WI38 (cell line): ENCODE measurements at regions not wholly inside any gene's neighbourhood (a gene's known extent, or its start where the extent isn't known, plus 50 kb on each side); places are given as distances from the start of the nearest gene placed in this dataset.

ENCODE experiments used
- H3K4me3 ChIP-seq: 2 replicates; pipeline ENCODE4 v1.5.1; 2011; ENCODE audit warnings: low read depth, mild to moderate bottlenecking, control low read depth, low read length
- TF ChIP-seq, protein P1 (sequence below): IDR thresholded peaks from 2 replicates; pipeline ENCODE4 v1.5.1; 2012; ENCODE audit warnings: low read depth, mild to moderate bottlenecking, control low read depth, low read length

DNA sequence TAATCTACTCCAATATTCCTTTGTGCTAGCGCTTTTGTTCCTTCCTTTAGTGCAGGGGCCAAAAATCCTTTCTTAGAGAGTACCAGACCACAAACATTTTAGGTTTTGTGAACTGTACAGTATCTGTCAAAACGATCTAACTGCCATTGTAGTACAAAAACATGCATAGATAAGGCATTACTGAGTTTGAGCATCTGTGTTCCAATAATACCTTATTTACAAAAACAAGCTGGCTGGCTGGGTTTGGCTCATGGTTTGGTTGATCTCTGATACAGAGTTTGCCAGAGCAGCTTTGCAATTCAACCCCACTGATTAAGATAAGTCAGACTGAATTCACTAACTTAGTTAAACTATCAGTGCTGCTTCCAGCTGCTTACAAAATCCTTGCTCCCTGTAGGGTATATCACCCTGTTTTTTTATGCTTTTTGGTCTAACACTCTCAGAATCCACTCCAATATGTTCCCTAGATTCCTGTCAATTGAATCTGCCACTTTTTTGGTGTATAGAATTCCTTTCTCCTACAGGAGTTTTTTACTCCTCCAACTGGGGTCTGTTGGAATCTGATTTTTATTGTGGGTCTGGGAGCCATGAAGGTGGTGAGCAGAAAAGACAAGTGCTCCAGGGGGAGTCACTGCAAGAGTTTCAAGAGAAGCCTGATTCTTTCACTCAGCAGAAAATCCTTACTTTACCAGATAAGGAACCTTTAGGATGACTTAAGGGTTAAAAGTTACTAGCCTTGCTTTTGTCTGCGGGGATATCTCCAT lies 1399.4 kb downstream of the EFNB2 start:
- TF ChIP-seq, protein P1, sequence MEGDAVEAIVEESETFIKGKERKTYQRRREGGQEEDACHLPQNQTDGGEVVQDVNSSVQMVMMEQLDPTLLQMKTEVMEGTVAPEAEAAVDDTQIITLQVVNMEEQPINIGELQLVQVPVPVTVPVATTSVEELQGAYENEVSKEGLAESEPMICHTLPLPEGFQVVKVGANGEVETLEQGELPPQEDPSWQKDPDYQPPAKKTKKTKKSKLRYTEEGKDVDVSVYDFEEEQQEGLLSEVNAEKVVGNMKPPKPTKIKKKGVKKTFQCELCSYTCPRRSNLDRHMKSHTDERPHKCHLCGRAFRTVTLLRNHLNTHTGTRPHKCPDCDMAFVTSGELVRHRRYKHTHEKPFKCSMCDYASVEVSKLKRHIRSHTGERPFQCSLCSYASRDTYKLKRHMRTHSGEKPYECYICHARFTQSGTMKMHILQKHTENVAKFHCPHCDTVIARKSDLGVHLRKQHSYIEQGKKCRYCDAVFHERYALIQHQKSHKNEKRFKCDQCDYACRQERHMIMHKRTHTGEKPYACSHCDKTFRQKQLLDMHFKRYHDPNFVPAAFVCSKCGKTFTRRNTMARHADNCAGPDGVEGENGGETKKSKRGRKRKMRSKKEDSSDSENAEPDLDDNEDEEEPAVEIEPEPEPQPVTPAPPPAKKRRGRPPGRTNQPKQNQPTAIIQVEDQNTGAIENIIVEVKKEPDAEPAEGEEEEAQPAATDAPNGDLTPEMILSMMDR = no peak
- H3K4me3 ChIP-seq = no peak overlapping the region

DNA sequence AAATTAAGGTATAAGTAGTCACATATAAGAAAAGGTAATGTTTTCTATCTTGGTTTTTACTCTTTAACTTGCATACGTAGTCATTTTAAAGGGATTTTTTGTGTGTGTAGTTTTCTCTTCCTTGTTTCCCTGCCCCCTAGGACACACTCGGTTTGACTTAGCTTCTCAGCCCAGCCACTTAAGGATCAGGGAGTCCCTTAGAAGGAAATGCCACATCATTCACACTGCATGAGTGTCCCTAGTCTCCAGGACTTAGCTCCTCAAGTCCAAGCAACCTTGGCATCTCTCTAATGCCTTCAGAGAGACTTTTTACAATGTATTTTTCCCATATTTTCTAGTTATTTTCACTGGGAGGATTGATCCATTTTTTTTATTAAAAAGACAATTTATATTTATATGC lies 1407.7 kb downstream of the EFNB2 start:
- no peak overlapping the region for H3K4me3 ChIP-seq
- TF ChIP-seq, protein P1 = no peak

DNA sequence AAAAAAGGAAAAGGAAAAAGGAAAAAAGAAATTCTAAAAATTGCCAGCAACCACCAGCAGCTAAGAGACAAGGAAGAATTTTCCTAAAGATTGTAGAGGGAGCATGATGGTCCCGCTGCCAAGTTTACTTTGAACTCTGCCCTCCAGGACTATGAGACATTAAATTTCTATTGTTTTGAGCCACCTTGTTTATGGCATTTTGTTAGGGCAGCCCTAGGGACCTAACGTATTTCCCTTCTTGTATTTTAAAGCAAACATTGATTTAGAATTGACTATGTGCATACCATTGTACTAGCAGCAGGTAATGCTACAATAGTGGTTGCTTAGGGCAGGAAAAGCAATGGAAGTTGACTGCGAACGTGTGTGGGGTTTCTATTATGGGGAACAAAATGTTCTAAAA lies 1414.2 kb downstream of the EFNB2 start:
- TF ChIP-seq, protein P1 = no peak
- H3K4me3 ChIP-seq = no peak overlapping the region

DNA sequence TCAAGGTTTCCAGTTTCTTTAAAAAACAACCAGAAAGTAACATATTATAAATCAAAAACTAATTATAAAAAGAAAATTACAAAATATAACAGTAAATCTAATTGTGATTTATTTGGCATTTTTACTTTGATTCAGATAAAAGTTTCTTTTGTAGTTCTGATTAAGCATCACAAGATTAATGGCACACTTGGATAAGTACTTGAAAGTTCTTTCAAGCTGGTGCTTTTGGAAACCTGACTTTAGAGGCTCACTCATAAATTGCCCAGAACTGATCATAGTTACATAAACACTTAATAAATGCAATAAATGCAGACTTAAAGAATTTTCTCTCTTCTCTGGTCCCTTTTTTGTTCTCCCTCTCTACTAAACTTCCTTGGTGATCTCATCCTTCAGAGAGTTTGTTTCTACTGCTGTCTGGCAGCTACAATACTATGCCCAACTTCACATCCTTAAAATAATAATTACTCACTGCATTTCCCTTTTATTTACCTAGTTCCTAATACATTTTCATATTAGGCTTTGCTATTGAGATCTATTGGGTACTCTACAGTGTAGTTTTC lies 1417.0 kb downstream of the EFNB2 start:
- no peak overlapping the region for H3K4me3 ChIP-seq
- TF ChIP-seq, protein P1 = no peak

DNA sequence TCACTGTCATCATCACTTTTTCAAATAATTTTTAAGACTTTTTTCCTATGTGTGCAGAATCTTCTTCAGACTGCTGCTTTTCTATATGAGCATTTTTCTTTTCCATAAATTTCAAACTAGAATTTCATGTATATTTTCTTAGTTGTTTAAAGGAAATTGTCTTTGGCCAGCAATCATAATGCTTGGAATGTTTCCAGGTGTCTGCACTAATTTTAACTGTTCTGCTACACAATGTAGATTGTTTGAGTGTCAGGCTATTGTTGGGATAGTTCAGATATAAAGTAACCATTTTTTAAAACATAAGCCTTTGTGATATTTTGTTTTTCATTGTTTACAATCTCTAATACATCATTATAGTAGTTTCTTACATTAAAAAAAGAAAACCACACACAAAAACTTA lies 1418.5 kb downstream of the EFNB2 start:
- no peak overlapping the region for H3K4me3 ChIP-seq
- TF ChIP-seq, protein P1 = no peak

DNA sequence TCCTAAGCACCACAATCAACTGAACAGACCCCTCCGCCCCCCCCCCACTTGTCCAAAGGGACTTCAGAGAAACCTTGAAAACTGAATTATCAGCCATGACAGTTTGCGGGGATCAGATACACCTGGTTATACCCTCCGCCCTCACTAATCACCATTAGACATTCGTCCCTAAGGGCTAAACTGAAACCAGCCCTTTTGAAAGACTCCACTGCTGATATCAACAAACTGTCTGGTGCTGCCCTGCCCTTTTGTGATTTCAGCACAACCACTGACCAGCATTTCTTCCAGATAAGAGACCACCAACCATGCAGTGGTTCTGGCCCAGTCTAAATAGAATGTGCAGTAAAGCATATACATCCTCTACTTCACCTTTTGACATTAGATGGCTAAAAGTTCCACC lies 1422.9 kb downstream of the EFNB2 start:
- TF ChIP-seq, protein P1 = no peak
- no peak overlapping the region for H3K4me3 ChIP-seq

DNA sequence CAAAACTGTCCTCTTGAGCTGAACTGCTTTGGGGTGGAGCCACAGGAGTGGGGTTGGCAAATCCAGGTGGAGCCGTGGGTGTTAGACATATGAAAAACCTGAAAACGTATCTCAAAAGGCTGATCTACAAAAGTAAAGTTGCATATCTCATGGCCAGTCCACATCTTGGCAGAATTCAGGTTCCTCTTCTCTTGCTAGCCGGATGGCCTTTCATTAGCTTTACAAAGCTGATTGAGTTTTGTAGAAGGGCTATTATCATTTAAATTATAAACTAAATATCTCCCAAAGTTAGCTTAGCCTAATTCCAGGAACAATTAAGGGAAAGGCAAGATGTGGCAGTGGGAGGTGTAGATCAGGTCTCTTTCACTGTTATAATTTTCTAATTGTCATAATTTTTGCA lies 1427.7 kb downstream of the EFNB2 start:
- TF ChIP-seq, protein P1 = no peak
- no peak overlapping the region for H3K4me3 ChIP-seq
